Smooth muscle cell (in vitro differentiated cells): ENCODE measurements at regions not wholly inside any gene's neighbourhood (a gene's known extent, or its start where the extent isn't known, plus 50 kb on each side); places are given as distances from the start of the nearest gene placed in this dataset.

Source experiments
- DNase-seq: peaks from one replicate; lab custom pipeline; 2025; ENCODE audit not compliant: unreplicated experiment; lab: John Stamatoyannopoulos, UW
- H2AFZ ChIP-seq: fragments of 200-600 bp; sonication (generic); 2 replicates; pipeline ENCODE4 v1.6.0; 2016; ENCODE audit warnings: antibody characterized with exemption, low read depth, mild to moderate bottlenecking
- H3F3A ChIP-seq: fragments of 200-600 bp; sonication (generic); 2 replicates; pipeline ENCODE4 v1.6.0; 2017; ENCODE audit warnings: antibody characterized with exemption, low read depth
- H3K27ac ChIP-seq: fragments of 200-600 bp; sonication (generic); 2 replicates; pipeline ENCODE4 v1.5.1; 2016; ENCODE audit warnings: low read depth, mild to moderate bottlenecking
- H3K27me3 ChIP-seq: fragments of 200-600 bp; sonication (generic); 2 replicates; pipeline ENCODE4 v1.6.1; 2016; ENCODE audit warnings: low read depth, mild to moderate bottlenecking
- H3K36me3 ChIP-seq: fragments of 200-600 bp; sonication (generic); 2 replicates; pipeline ENCODE4 v1.5.1; 2016; ENCODE audit warnings: low read depth
- H3K4me1 ChIP-seq: fragments of 200-600 bp; sonication (generic); 2 replicates; pipeline ENCODE4 v1.5.1; 2016; ENCODE audit warnings: low read depth
- H3K4me2 ChIP-seq: fragments of 200-600 bp; sonication (generic); 2 replicates; pipeline ENCODE4 v1.6.0; 2016; ENCODE audit warnings: mild to moderate bottlenecking
- H3K4me3 ChIP-seq: fragments of 200-600 bp; sonication (generic); 2 replicates; pipeline ENCODE4 v1.5.1; 2016; ENCODE audit warnings: mild to moderate bottlenecking
- H3K79me2 ChIP-seq: fragments of 200-600 bp; sonication (generic); 2 replicates; pipeline ENCODE4 v1.6.0; 2016; ENCODE audit warnings: low read depth, mild to moderate bottlenecking
- H3K9ac ChIP-seq: fragments of 200-600 bp; sonication (generic); 2 replicates; pipeline ENCODE4 v1.6.0; 2016; ENCODE audit warnings: low read depth
- H3K9me3 ChIP-seq: fragments of 200-600 bp; sonication (generic); replicated peaks from 2 replicates; pipeline ENCODE4 v1.5.1; 2016; ENCODE audit warnings: low read depth
- H4K20me1 ChIP-seq: fragments of 200-600 bp; sonication (generic); 2 replicates; pipeline ENCODE4 v1.6.0; 2016; ENCODE audit warnings: low read depth
- WGBS: methylation state at CpG from one replicate; pipeline ENCODE4 v1.1.7; 2016; ENCODE audit warnings: low lambda C conversion rate; 5-methylcytosine and 5-hydroxymethylcytosine counted together
- TF ChIP-seq, protein P1 (sequence below): fragments of 200-600 bp; sonication (generic); IDR thresholded peaks from 2 replicates; pipeline ENCODE4 v1.5.1; 2017; ENCODE audit warnings: borderline replicate concordance, mild to moderate bottlenecking, antibody characterized with exemption; ENCODE audit not compliant: insufficient read depth, poor library complexity, severe bottlenecking

- Histone ChIP-seq H4K20me1 (no peaks in the 10 kb centered on the region), H3K4me1 (no peaks in the 10 kb centered on the region), H2AFZ (no peak overlapping the region), H3K79me2 (no peaks in the 10 kb centered on the region), H3K9me3 (peaks cover 11% of the 10 kb centered on the region), H3K9ac (no peak overlapping the region), H3K4me2 (no peak overlapping the region), H3K27ac (no peak overlapping the region), H3K4me3 (no peak overlapping the region), H3K36me3 (no peaks in the 10 kb centered on the region), H3F3A (no peaks in the 10 kb centered on the region), H3K27me3 (no peaks in the 10 kb centered on the region)
- TF ChIP-seq, protein P1, sequence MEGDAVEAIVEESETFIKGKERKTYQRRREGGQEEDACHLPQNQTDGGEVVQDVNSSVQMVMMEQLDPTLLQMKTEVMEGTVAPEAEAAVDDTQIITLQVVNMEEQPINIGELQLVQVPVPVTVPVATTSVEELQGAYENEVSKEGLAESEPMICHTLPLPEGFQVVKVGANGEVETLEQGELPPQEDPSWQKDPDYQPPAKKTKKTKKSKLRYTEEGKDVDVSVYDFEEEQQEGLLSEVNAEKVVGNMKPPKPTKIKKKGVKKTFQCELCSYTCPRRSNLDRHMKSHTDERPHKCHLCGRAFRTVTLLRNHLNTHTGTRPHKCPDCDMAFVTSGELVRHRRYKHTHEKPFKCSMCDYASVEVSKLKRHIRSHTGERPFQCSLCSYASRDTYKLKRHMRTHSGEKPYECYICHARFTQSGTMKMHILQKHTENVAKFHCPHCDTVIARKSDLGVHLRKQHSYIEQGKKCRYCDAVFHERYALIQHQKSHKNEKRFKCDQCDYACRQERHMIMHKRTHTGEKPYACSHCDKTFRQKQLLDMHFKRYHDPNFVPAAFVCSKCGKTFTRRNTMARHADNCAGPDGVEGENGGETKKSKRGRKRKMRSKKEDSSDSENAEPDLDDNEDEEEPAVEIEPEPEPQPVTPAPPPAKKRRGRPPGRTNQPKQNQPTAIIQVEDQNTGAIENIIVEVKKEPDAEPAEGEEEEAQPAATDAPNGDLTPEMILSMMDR: no peak
- no peak for DNase-seq
- WGBS: 44% methylated on average over 3 of the region's 3 CpGs
These were observed 173.7 kb downstream of the PWWP3B start for GRCh38 chrX:106341823-106342222.

- TF ChIP-seq, protein P1: no peak
These were observed 188.5 kb downstream of the PWWP3B start for GRCh38 chrX:106356580-106356979.

DNA sequence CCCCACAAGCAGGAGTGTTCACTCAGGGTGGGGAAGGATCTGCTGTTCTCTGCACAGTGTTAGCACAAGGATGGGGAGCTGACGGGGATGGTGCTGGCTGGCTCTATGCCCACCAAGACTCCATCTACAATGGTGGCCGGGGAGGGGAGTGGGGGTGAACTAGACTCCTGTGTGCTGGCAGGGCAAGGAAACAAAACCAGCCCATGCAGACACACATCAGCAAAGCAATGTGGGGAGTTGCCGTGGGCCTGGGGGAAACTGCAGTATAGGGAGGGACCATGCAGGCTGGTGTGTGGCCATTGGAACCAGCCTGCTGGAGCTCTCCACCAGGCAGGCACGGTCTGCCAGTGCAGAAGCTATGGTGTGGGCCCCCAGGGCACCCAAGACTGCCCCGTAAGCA is 195.1 kb downstream of the PWWP3B start:
- no peaks in the 10 kb centered on the region for H3K27me3 ChIP-seq
- no peaks in the 10 kb centered on the region for H3K79me2 ChIP-seq
- DNase-seq: no peak
- WGBS: 79% methylated on average over 5 of the region's 5 CpGs
- H3K4me3 ChIP-seq: no peak overlapping the region
- no peak overlapping the region for H3K27ac ChIP-seq
- H3K36me3 ChIP-seq: no peaks in the 10 kb centered on the region
- H2AFZ ChIP-seq: no peak overlapping the region
- no peak overlapping the region for H3K4me2 ChIP-seq
- no peaks in the 10 kb centered on the region for H4K20me1 ChIP-seq
- TF ChIP-seq, protein P1: no peak
- H3K4me1 ChIP-seq: no peaks in the 10 kb centered on the region
- no peaks in the 10 kb centered on the region for H3F3A ChIP-seq
- H3K9ac ChIP-seq: no peak overlapping the region
- no peaks in the 10 kb centered on the region for H3K9me3 ChIP-seq

More at GRCh38 chrX:106356580-106356979, 188.5 kb downstream of the PWWP3B start:
- no peaks in the 10 kb centered on the region for H4K20me1 ChIP-seq
- no peaks in the 10 kb centered on the region for H3K4me1 ChIP-seq
- no peak overlapping the region for H2AFZ ChIP-seq
- H3K36me3 ChIP-seq: no peaks in the 10 kb centered on the region
- no peak overlapping the region for H3K4me3 ChIP-seq
- no peaks in the 10 kb centered on the region for H3F3A ChIP-seq
- no peak overlapping the region for H3K27ac ChIP-seq
- H3K4me2 ChIP-seq: no peak overlapping the region
- no peaks in the 10 kb centered on the region for H3K79me2 ChIP-seq
- H3K9ac ChIP-seq: no peak overlapping the region
- no peaks in the 10 kb centered on the region for H3K9me3 ChIP-seq
- no peak for DNase-seq
- H3K27me3 ChIP-seq: no peaks in the 10 kb centered on the region

GRCh38 chrX:106378616-106379015 is 210.5 kb downstream of the PWWP3B start:
- Histone ChIP-seq H3K9ac (no peak overlapping the region), H3K27ac (no peak overlapping the region), H3F3A (no peaks in the 10 kb centered on the region), H3K9me3 (peaks cover 4% of the 10 kb centered on the region), H3K4me2 (no peak overlapping the region), H3K4me1 (no peaks in the 10 kb centered on the region), H3K36me3 (no peaks in the 10 kb centered on the region), H3K79me2 (no peaks in the 10 kb centered on the region), H2AFZ (no peak overlapping the region), H4K20me1 (no peaks in the 10 kb centered on the region), H3K27me3 (no peaks in the 10 kb centered on the region), H3K4me3 (no peak overlapping the region)
- TF ChIP-seq, protein P1: no peak
- DNase-seq: no peak
- WGBS: 70% methylated on average over 1 of the region's 1 CpG
